Small intestine (tissue), 7 donors: ENCODE measurements at regions not wholly inside any gene's neighbourhood (a gene's known extent, or its start where the extent isn't known, plus 50 kb on each side); places are given as distances from the start of the nearest gene placed in this dataset.

ENCODE experiments used
- DNase-seq, 2 donors: peaks; one replicate each; pipeline versions ENCODE4 v3.0.0 to v3.0.0-alpha.2; 2013
- FAIRE-seq: peaks from 2 replicates; lab custom pipeline; 2012; peaks lifted over from hg19 to GRCh38; lab: Jason Lieb, UNC
- H3K27ac ChIP-seq, 3 donors: one replicate each; pipeline ENCODE4 v1.5.1; 2013; ENCODE audit warnings: low read length in 2 of 3, mild to moderate bottlenecking in 2 of 3, control low read depth in 1 of 3, inconsistent platforms in 1 of 3, low read depth in 1 of 3, moderate library complexity in 1 of 3
- H3K27me3 ChIP-seq, 3 donors: one replicate each; pipeline ENCODE4 v1.6.1; 2013; ENCODE audit warnings: low read length in 3 of 3, inconsistent platforms in 1 of 3; ENCODE audit not compliant: control insufficient read depth in 3 of 3, insufficient read depth in 3 of 3
- H3K36me3 ChIP-seq, 3 donors: one replicate each; pipeline ENCODE4 v1.6.1; 2013; ENCODE audit warnings: low read length in 3 of 3, inconsistent platforms in 1 of 3, low read depth in 1 of 3, mild to moderate bottlenecking in 1 of 3, moderate library complexity in 1 of 3; ENCODE audit not compliant: control insufficient read depth in 3 of 3, insufficient read depth in 2 of 3
- H3K4me1 ChIP-seq, 3 donors: one replicate each; pipeline ENCODE4 v1.6.1; 2013; ENCODE audit warnings: low read length in 2 of 3, inconsistent platforms in 1 of 3, low read depth in 1 of 3, mild to moderate bottlenecking in 1 of 3, moderate library complexity in 1 of 3; ENCODE audit not compliant: control insufficient read depth in 3 of 3, insufficient read depth in 2 of 3
- H3K4me3 ChIP-seq, 3 donors: one replicate each; pipeline ENCODE4 v1.5.1; 2013; ENCODE audit warnings: low read length in 3 of 3, control low read depth in 1 of 3, inconsistent platforms in 1 of 3, low read depth in 1 of 3, mild to moderate bottlenecking in 1 of 3, moderate library complexity in 1 of 3
- H3K9me3 ChIP-seq, 2 donors: one replicate each; pipeline ENCODE4 v1.6.1; 2013; ENCODE audit warnings: low read depth in 1 of 2, low read length in 1 of 2; ENCODE audit not compliant: control insufficient read depth in 2 of 2, insufficient read depth in 1 of 2
- WGBS, 3 donors: extraction: QIAGEN DNeasy Blood & Tissue Kit; methylation state at CpG; one replicate each; pipeline ENCODE4 v1.1.7; 2013; 5-methylcytosine and 5-hydroxymethylcytosine counted together
- donor health status: healthy with polysubstance abuse.
- donor health status: control.
- donor health status: control.
- donor health status: Bipolar disorder and iron deficiency.
- donor health status: healthy.

DNA sequence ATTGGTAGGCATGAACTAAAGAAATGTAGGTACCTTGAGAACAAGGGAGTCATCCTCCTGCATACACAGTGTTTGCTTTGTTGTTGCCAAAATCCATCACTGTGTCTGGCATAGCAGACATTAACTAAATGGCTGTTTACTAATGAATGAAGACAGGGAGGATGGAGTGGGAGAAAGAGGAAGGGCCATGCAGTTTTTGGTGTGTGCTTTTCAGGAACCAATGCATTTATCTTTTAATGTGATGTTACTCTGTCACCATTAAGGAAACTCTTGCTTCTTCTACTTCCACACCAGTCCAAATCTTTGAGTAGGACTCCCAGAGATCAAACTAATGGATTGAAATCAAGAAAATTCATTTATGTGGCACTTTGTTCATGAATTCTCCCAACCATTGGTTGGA is 55.6 kb upstream of the DUSP10 start:
- Histone ChIP-seq H3K27ac (no peak overlapping the region), H3K9me3 (no peaks in the 10 kb centered on the region), H3K4me3 (no peak overlapping the region), H3K36me3 (no peaks in the 10 kb centered on the region), H3K27me3 (no peaks in the 10 kb centered on the region), H3K4me1 (no peaks in the 10 kb centered on the region)
- DNase-seq (no peak), FAIRE-seq (no peak)

DNA sequence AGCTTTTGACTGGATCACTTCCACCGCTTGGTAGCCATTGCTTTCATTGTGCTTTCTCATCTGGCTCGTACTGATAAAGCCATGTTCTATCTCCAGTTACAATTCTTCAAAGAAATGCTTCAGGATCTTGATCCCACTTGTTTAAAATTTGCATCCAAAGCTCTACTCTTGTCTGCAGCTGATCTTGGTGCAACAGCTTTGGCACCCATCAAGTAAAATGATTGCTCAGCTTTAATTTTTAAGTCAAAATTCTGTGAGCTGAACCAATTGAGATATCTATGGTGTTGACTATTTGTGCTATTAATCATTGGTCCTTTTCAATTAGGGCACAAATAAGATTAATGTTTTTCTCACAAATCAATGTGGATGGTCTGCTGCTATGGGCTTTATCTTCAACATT is 54.8 kb upstream of the DUSP10 start:
- WGBS, 3 donors: 69 to 89% (median 84%) methylated on average over 2 of the region's 2 CpGs
- FAIRE-seq: no peak
- H3K4me3 ChIP-seq: no peak overlapping the region

DNA sequence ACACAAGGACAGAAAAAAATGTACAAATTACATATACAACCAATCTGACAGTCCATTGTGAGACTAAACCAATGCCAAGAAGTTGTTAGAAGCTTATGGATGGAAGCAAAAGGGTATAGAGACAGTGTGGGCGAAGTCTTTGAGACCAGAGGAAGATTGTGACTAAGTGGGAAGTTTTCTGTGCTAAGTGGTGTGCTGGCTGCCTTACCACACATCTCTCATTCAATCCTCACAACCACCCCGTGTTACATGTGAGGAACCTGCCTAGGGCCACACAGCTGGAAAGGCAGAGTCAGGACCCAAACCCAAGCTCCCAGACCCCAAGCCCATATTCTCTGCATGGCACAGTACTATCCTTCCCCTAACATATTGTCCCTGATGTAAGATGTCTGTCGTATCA is 53.5 kb upstream of the DUSP10 start:
- no peaks in the 10 kb centered on the region for H3K27me3 ChIP-seq
- no peak overlapping the region for H3K27ac ChIP-seq
- FAIRE-seq: no peak
- WGBS, 3 donors: 69 to 83% (median 78%) methylated on average over 3 of the region's 3 CpGs
- H3K4me1 ChIP-seq: no peaks in the 10 kb centered on the region
- H3K36me3 ChIP-seq: no peaks in the 10 kb centered on the region
- H3K4me3 ChIP-seq: no peak overlapping the region
- H3K9me3 ChIP-seq: no peaks in the 10 kb centered on the region
- no peak for DNase-seq

More for the DNA sequence above, 54.8 kb upstream of the DUSP10 start:
- Histone ChIP-seq H3K27ac (no peak overlapping the region), H3K36me3 (no peaks in the 10 kb centered on the region), H3K4me1 (no peaks in the 10 kb centered on the region), H3K27me3 (no peaks in the 10 kb centered on the region), H3K9me3 (no peaks in the 10 kb centered on the region)
- DNase-seq: no peak

DNA sequence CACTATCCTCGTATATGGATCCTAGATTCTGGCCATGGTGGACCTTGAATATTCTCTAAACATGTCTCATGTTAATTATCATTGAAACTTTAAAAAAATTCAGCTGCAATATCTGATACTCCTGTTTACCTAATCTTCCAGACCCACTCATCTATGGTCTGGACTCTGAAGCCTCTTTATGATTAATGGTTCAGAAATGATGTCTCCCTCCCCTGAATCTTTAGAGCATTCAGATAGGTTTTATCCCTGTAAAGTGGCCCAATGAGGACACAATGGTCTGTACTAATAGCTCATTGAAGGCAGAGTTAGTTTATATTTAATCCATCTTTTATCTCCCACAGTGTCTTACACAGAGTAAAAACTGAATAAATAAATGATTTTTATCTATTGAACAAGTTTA is 53.0 kb upstream of the DUSP10 start:
- FAIRE-seq (no peak), DNase-seq (no peak)
- no peaks in the 10 kb centered on the region for H3K36me3 ChIP-seq
- no peaks in the 10 kb centered on the region for H3K27me3 ChIP-seq
- H3K27ac ChIP-seq: no peak overlapping the region
- no peaks in the 10 kb centered on the region for H3K9me3 ChIP-seq
- WGBS, 3 donors: 61 to 72% (median 71%) methylated on average over 1 of the region's 1 CpG
- H3K4me3 ChIP-seq: no peak overlapping the region
- no peaks in the 10 kb centered on the region for H3K4me1 ChIP-seq

DNA sequence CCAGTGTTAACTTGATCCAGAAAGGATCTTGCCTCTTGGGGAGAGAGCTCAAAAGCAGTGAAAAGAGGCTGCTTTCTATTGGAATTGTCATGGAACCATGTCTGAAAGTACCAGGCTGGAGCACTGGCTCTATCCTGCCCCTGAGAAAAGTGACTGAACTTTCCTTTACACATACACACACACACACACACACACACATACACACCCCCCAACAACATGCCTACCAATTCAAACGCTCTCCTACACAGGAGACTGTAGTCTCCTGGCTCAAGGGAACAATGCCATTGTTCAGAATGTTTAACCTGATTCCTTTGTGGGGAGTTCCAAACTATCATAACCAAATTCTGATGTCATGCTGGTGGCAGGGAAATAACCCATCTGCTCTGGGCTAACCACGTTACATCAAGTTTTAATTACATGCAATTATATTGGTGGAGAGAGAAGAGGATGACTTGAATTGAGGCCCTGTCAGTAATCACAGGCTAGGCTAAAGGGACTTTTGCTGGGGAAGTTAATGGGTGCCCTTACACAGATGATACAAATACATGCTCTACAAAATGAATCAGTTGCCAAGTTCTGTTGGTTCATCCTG is 52.3 kb upstream of the DUSP10 start:
- Histone ChIP-seq H3K4me3 (no peak overlapping the region), H3K36me3 (no peaks in the 10 kb centered on the region), H3K4me1 (no peaks in the 10 kb centered on the region), H3K27ac (no peak overlapping the region), H3K9me3 (no peaks in the 10 kb centered on the region), H3K27me3 (no peaks in the 10 kb centered on the region)
- 25 to 37% (median 32%) methylated on average over 2 of the region's 2 CpGs for WGBS, 3 donors
- FAIRE-seq (no peak), DNase-seq (no peak)

DNA sequence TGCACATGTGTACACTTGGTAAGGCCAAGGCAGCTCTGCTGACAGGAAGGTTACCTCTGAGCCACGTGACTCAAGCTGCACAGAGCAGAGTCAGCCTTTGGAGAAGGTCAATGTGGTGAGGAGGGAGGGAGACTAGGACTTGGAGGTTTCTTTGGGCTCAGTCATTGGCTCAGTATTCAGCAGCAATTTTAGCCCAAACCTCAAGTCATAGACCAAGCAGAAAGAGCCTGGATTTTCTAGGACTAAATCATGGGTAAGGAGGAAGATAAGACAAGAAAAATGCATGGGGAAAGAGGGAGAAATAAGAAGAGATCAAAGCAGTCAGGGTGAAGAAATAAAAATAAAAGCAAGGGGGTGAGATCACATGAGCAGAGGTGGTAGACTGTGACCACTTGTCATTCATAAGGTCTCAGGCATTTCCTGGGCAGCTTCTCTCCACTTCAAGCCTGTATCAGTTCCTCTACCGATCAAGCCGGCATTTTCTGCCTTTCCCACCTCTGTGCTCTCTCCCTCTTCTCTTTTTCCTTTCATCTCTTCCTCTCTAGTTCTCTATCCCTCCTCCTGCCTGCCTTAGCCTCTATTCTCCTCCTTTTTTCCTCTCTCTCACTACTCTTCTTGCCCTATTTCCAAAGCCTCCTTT is 51.7 kb upstream of the DUSP10 start:
- DNase-seq: no peak
- H3K27me3 ChIP-seq: no peaks in the 10 kb centered on the region
- H3K27ac ChIP-seq: no peak overlapping the region
- FAIRE-seq: no peak
- H3K36me3 ChIP-seq: no peaks in the 10 kb centered on the region
- no peaks in the 10 kb centered on the region for H3K9me3 ChIP-seq
- H3K4me3 ChIP-seq: no peak overlapping the region
- H3K4me1 ChIP-seq: no peaks in the 10 kb centered on the region
- WGBS, 3 donors: 52 to 73% (median 69%) methylated on average over 3 of the region's 3 CpGs

DNA sequence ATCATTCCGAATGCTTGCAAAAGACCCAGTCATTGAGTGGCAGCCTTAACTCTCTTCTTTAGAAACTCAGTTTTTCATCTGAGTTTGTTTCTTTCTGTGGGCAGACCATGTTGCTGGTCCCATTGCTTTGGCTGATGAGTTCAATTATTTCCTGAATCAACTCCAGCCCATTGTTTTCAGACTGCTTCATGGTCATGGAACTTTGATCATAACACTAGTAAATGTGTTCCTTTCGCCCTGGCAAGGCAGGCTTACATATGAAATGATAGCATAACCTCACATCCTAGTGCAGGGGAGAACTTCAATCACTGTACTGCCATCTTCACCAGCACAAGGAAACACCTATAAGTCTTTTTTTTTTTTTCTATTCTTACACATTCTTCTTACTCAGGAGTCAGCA is 50.0 kb upstream of the DUSP10 start:
- no peak overlapping the region for H3K27ac ChIP-seq
- DNase-seq: no peak
- no peaks in the 10 kb centered on the region for H3K9me3 ChIP-seq
- WGBS, 3 donors: 64 to 83% (median 82%) methylated on average over 2 of the region's 2 CpGs
- H3K36me3 ChIP-seq: no peaks in the 10 kb centered on the region
- no peaks in the 10 kb centered on the region for H3K4me1 ChIP-seq
- H3K4me3 ChIP-seq: no peak overlapping the region
- no peaks in the 10 kb centered on the region for H3K27me3 ChIP-seq
- no peak for FAIRE-seq
